HCT116 (cell line): ENCODE measurements at regions not wholly inside any gene's neighbourhood (a gene's known extent, or its start where the extent isn't known, plus 50 kb on each side); places are given as distances from the start of the nearest gene placed in this dataset.

Experiments used
- ATAC-seq: fragments of 200-7000 bp; cut with Tn5 transposase; 2 replicates; pipeline ENCODE4 v1.9.1; 2020; ENCODE audit warnings: mild to moderate bottlenecking, moderate library complexity
- BruUV-seq: library from RNA; stranded (reverse); fragments of 400-500 nt; replicated peaks from 2 replicates; lab custom pipeline; 2021; lab: Mats Ljungman, UMichigan
- CTCF ChIA-PET: fragments of 300-600 bp; sonication (Branson Sonifier 250); formaldehyde crosslinking; loops from one replicate; lab custom pipeline; 2021; ENCODE audit warnings: antibody characterized with exemption; lab: Charles Lee
- POLR2A ChIA-PET: fragments of 300-600, 350-600 bp; sonication (Branson Sonifier 250); formaldehyde crosslinking; loops from one replicate; lab custom pipeline; 2021; ENCODE audit warnings: antibody characterized with exemption; lab: Charles Lee
- RAD21 ChIA-PET, 2 experiments: fragments of 300-600 bp; sonication (Branson Sonifier 250); formaldehyde crosslinking; loops; one replicate each; lab custom pipeline; 2023; ENCODE audit warnings: low total read pairs in 2 of 2; ENCODE audit not compliant: uncharacterized antibody in 2 of 2, unreplicated experiment in 2 of 2, low non-redundant PET in 1 of 2; lab: Charles Lee
- DNase-seq: peaks from one replicate; pipeline ENCODE4 v3.0.0-alpha.2; 2010; ENCODE audit warnings: low read depth, low spot score
- H2AFZ ChIP-seq: fragments of 200-600 bp; shearing (Covaris generic), sonication (generic); 2 replicates; pipeline ENCODE4 v1.6.1; 2017; ENCODE audit warnings: low read depth, mixed run types, mixed read lengths, antibody characterized with exemption, low read length; ENCODE audit not compliant: poor library complexity, severe bottlenecking
- H3K27ac ChIP-seq: 2 replicates; pipeline ENCODE4 v1.5.1; 2012; ENCODE audit warnings: low read depth, low read length
- H3K27me3 ChIP-seq: fragments of 200-600 bp; sonication (generic); 2 replicates; pipeline ENCODE4 v1.6.1; 2016; ENCODE audit warnings: mixed run types, low read length, mixed read lengths; ENCODE audit not compliant: insufficient read depth
- H3K36me3 ChIP-seq, 2 experiments: fragments of 200-500 bp in 1 of 2; fragments of 200-600 bp in 1 of 2; sonication (Bioruptor generic) in 1 of 2; sonication (generic) in 1 of 2; 2 replicates each; pipeline versions ENCODE4 v1.5.1 to v1.6.1; 2014 to 2016; ENCODE audit warnings: low read length in 2 of 2, inconsistent platforms in 1 of 2, mixed read lengths in 1 of 2, mixed run types in 1 of 2; ENCODE audit not compliant: insufficient read depth in 2 of 2, control insufficient read depth in 1 of 2
- H3K4me1 ChIP-seq, 2 experiments: fragments of 200-600 bp in 1 of 2; sonication (generic) in 1 of 2; 2 replicates each; pipeline versions ENCODE4 v1.5.1 to v1.6.1; 2012 to 2017; ENCODE audit warnings: low read length in 2 of 2, inconsistent platforms in 1 of 2, mild to moderate bottlenecking in 1 of 2, mixed read lengths in 1 of 2, mixed run types in 1 of 2, moderate library complexity in 1 of 2; ENCODE audit not compliant: insufficient read depth in 2 of 2, control insufficient read depth in 1 of 2
- H3K4me2 ChIP-seq: fragments of 200-600 bp; sonication (generic); 2 replicates; pipeline ENCODE4 v1.6.1; 2017; ENCODE audit warnings: mixed run types, low read length, mixed read lengths
- H3K4me3 ChIP-seq, 2 experiments: fragments of 200-600 bp in 1 of 2; sonication (generic) in 1 of 2; replicated peaks in 1 of 2; 2 replicates each; pipeline ENCODE4 v1.5.1; 2011 to 2016; ENCODE audit warnings: low read length in 2 of 2, control low read depth in 1 of 2, low read depth in 1 of 2, mild to moderate bottlenecking in 1 of 2, mixed read lengths in 1 of 2, mixed run types in 1 of 2
- H3K79me2 ChIP-seq: fragments of 200-600 bp; sonication (generic); 2 replicates; pipeline ENCODE4 v1.6.1; 2017; ENCODE audit warnings: mild to moderate bottlenecking, mixed run types, low read length, moderate library complexity, mixed read lengths; ENCODE audit not compliant: insufficient read depth
- H3K9ac ChIP-seq: fragments of 200-600 bp; sonication (generic); 2 replicates; pipeline ENCODE4 v1.6.1; 2016; ENCODE audit warnings: low read length, mixed read lengths
- H3K9me2 ChIP-seq: fragments of 200-600 bp; sonication (generic), shearing (Covaris generic); 2 replicates; pipeline ENCODE4 v1.6.1; 2017; ENCODE audit warnings: mixed run types, mild to moderate bottlenecking, moderate library complexity; ENCODE audit not compliant: insufficient read depth
- H3K9me3 ChIP-seq, 2 experiments: fragments of 200-500 bp in 1 of 2; fragments of 200-600 bp in 1 of 2; sonication (Bioruptor generic) in 1 of 2; sonication (generic) in 1 of 2; 2 replicates each; pipeline ENCODE4 v1.6.1; 2014 to 2017; ENCODE audit warnings: low read length in 2 of 2, mixed read lengths in 2 of 2, inconsistent platforms in 1 of 2, low read depth in 1 of 2, mild to moderate bottlenecking in 1 of 2, mixed run types in 1 of 2, moderate library complexity in 1 of 2; ENCODE audit not compliant: control insufficient read depth in 1 of 2, insufficient read depth in 1 of 2
- H4K20me1 ChIP-seq: fragments of 200-600 bp; sonication (generic), shearing (Covaris generic); 2 replicates; pipeline ENCODE4 v1.6.1; 2017; ENCODE audit warnings: mixed run types, mild to moderate bottlenecking, moderate library complexity; ENCODE audit not compliant: insufficient read depth
- CBX3 ChIP-seq: IDR thresholded peaks from 2 replicates; pipeline ENCODE4 v1.6.1; 2012; ENCODE audit warnings: low read depth
- CTCF ChIP-seq, 3 experiments: fragments of 200-600 bp in 1 of 3; sonication (generic) in 1 of 3; IDR thresholded peaks in 2 of 3; conservative IDR thresholded peaks in 1 of 3; 2 replicates each; pipeline ENCODE4 v1.5.1; 2012 to 2017; ENCODE audit warnings: low read depth in 2 of 3, low read length in 2 of 3, antibody characterized with exemption in 1 of 3, borderline replicate concordance in 1 of 3, control low read depth in 1 of 3, mild to moderate bottlenecking in 1 of 3, mixed read lengths in 1 of 3, mixed run types in 1 of 3, moderate library complexity in 1 of 3; ENCODE audit not compliant: insufficient read depth in 1 of 3
- EZH2phosphoT487 ChIP-seq: fragments of 200-600 bp; IDR thresholded peaks from 2 replicates; pipeline ENCODE4 v1.6.1; 2018; ENCODE audit warnings: antibody characterized with exemption, borderline replicate concordance
- RAD21 ChIP-seq: IDR thresholded peaks from 2 replicates; pipeline ENCODE4 v1.6.1; 2012; ENCODE audit warnings: low read depth, mild to moderate bottlenecking
- SIN3A ChIP-seq: IDR thresholded peaks from 2 replicates; pipeline ENCODE4 v1.6.1; 2012; ENCODE audit warnings: low read depth
- SP1 ChIP-seq: IDR thresholded peaks from 2 replicates; pipeline ENCODE4 v1.6.1; 2012; ENCODE audit warnings: low read depth
- SRF ChIP-seq: IDR thresholded peaks from 2 replicates; pipeline ENCODE4 v1.6.1; 2012; ENCODE audit warnings: low read depth
- YY1 ChIP-seq: IDR thresholded peaks from 2 replicates; pipeline ENCODE4 v1.6.1; 2011; ENCODE audit warnings: low read length, low read depth, moderate library complexity, mild to moderate bottlenecking; ENCODE audit not compliant: insufficient replicate concordance; ENCODE audit errors: extremely low read depth
- ZBTB33 ChIP-seq: IDR thresholded peaks from 2 replicates; pipeline ENCODE4 v1.6.1; 2011; ENCODE audit warnings: mild to moderate bottlenecking, low read length, moderate library complexity; ENCODE audit not compliant: insufficient replicate concordance; ENCODE audit errors: extremely low read depth
- intact Hi-C: fragments of 100-400 bp; cut with micrococcal nuclease; formaldehyde crosslinking; loops from 2 replicates; pipeline ENCODE4 v1.10.0; 2022
- TF ChIP-seq, protein P1 (sequence below): IDR thresholded peaks from 2 replicates; pipeline ENCODE4 v1.6.1; 2012; ENCODE audit warnings: low read depth

- Histone ChIP-seq H3K9ac (no peak overlapping the region), H4K20me1 (no peaks in the 10 kb centered on the region), H3K9me3 (peaks cover 8 to 14% of the 10 kb centered on the region in 2 experiments; a peak in 2 of 4 replicates), H3K36me3 (no peaks in the 10 kb centered on the region), H3K27ac (no peak overlapping the region), H3K4me1 (no peaks in the 10 kb centered on the region), H2AFZ (no peak overlapping the region), H3K4me3 (no peak overlapping the region), H3K9me2 (no peaks in the 10 kb centered on the region), H3K4me2 (no peak overlapping the region), H3K27me3 (no peaks in the 10 kb centered on the region), H3K79me2 (no peaks in the 10 kb centered on the region)
- intact Hi-C loops, result no loop called here
- ATAC-seq (no peak), DNase-seq (no peak)
- CTCF ChIA-PET, result no interaction called here
- RAD21 ChIA-PET, result no interaction called here
- BruUV-seq, result no TSS peak
- TF ChIP-seq SP1, result no peak
- TF ChIP-seq CTCF (IDR thresholded peaks at IDR 0.05 in 2 of 3, conservative IDR thresholded peaks at IDR 0.05 in 1 of 3; ENCODE audit: borderline replicate concordance in 1 of 3, insufficient read depth in 1 of 3, low read depth in 2 of 3, low read length in 2 of 3), result no peak
- no peak for TF ChIP-seq ZBTB33
- TF ChIP-seq CBX3, result no peak
- no peak for TF ChIP-seq SRF
- TF ChIP-seq, protein P1, sequence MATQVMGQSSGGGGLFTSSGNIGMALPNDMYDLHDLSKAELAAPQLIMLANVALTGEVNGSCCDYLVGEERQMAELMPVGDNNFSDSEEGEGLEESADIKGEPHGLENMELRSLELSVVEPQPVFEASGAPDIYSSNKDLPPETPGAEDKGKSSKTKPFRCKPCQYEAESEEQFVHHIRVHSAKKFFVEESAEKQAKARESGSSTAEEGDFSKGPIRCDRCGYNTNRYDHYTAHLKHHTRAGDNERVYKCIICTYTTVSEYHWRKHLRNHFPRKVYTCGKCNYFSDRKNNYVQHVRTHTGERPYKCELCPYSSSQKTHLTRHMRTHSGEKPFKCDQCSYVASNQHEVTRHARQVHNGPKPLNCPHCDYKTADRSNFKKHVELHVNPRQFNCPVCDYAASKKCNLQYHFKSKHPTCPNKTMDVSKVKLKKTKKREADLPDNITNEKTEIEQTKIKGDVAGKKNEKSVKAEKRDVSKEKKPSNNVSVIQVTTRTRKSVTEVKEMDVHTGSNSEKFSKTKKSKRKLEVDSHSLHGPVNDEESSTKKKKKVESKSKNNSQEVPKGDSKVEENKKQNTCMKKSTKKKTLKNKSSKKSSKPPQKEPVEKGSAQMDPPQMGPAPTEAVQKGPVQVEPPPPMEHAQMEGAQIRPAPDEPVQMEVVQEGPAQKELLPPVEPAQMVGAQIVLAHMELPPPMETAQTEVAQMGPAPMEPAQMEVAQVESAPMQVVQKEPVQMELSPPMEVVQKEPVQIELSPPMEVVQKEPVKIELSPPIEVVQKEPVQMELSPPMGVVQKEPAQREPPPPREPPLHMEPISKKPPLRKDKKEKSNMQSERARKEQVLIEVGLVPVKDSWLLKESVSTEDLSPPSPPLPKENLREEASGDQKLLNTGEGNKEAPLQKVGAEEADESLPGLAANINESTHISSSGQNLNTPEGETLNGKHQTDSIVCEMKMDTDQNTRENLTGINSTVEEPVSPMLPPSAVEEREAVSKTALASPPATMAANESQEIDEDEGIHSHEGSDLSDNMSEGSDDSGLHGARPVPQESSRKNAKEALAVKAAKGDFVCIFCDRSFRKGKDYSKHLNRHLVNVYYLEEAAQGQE, result no peak
- no peak for TF ChIP-seq YY1
- no peak for TF ChIP-seq SIN3A
- no peak for TF ChIP-seq EZH2phosphoT487
- TF ChIP-seq RAD21, result no peak
- POLR2A ChIA-PET, result no interaction called here
Observed at GRCh38 chr3:87614998-87615397, 338.6 kb upstream of the POU1F1 start.
